HTR-8/SVneo (cell line): ENCODE measurements at regions not wholly inside any gene's neighbourhood (a gene's known extent, or its start where the extent isn't known, plus 50 kb on each side); places are given as distances from the start of the nearest gene placed in this dataset.

ENCODE experiments used
- DNase-seq: peaks from one replicate; pipeline ENCODE4 v3.0.0; 2011; ENCODE audit warnings: low spot score, mixed read lengths; ENCODE audit not compliant: insufficient read length
- FAIRE-seq: peaks from 2 replicates; lab custom pipeline; 2011; peaks lifted over from hg19 to GRCh38; lab: Jason Lieb, UNC

- FAIRE-seq: no peak
These were observed 127.6 kb downstream of the TDRD15 start for GRCh38 chr2:21251216-21251980.

DNA sequence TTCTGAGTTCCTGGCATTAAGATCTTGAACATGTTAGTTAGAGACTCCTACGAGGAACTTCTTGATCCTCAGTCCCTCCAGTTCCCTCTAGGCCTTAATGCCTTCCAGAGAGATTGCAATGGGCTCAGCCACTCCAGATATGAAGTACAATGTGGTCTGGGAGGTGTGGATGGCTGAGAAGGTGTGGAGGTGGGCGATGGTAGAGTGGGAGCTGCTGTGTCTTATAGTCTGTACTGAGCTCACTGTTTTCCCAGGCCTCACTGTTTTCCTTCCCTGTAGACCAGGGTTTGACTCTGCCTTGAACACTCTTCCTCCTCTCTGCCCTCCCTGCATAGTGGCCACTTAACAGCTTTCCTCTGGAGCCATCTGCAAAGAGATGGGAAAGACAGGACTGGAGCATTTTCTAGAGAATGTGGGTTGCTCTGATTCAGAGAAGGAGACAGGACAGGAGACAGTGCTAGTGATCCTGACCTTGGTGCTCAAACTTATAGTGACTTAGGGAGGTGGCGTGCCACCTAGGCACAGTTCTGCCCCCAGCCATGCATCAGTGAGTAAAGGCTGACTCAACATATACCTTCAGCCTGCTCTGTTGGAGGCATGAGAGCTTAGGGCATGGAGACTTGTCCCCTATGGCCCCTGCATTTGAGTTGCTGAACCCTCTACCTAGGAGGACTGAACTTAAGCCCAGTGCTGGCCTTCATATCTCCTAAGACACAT, 129.7 kb downstream of the TDRD15 start:
- no peak for FAIRE-seq
- DNase-seq: no peak

More at GRCh38 chr2:21251216-21251980, 127.6 kb downstream of the TDRD15 start:
- DNase-seq: no peak

- FAIRE-seq (no peak), DNase-seq (no peak)
These were observed 130.6 kb downstream of the TDRD15 start for GRCh38 chr2:21254170-21254965.

DNA sequence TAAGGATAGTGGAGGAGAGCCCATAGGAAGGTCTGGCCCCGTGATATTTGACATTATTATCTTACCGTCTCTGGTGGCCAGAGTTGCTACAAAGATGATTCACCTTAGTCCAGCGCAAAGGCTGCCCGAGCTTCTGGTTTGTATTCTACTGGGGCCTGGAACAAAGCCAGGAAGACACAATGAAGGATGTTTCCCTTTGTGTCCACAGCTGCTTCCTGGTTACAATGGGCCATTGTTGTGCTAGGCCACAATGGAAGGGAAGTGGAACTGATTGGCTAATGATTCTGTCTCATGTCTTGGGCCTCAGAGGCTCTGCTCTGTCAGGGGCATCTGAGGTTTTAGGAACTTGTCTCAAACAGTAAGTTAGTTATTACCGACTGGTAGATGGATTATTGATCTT, 132.2 kb downstream of the TDRD15 start:
- FAIRE-seq (peak; percentile 13), DNase-seq (no peak)

DNA sequence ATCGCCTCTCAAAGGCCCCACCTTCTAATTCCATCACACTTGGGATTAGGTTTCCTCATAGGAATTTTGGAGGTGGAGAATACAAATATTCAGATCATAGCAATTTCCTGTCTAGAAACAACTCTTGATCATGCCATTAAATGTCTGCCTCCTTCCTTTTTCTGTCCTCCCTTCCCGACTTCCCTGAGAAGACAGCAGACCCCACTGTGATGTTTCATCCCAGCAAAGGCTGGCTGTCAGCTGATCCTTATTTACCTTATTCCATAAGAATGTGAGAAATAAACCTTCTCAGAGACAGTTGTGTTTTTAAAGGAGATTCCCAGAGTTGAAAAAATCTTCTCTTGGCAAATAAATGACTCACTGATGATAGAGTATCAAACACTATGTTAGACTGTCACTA, 133.9 kb downstream of the TDRD15 start:
- FAIRE-seq: no peak
- no peak for DNase-seq

DNA sequence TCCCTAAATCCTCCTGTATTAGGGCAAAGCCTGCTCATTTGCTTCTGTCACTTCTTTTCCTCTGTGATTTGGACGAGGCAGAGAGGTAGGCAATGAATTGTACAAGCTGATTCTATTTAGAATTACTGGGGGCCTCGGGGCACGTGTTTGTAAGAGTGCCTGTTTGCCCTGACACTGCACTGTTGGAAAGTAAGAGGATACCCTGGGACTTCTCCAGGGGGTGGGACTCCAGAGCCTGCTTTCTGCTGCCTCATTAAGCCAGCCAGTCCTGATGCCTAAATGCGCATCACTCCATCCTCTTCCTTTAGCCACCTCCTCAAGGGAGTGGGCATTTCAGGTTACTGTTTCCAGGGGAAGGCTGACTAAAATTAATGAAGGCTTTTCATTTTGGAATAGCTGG, 134.3 kb downstream of the TDRD15 start:
- no peak for FAIRE-seq

DNA sequence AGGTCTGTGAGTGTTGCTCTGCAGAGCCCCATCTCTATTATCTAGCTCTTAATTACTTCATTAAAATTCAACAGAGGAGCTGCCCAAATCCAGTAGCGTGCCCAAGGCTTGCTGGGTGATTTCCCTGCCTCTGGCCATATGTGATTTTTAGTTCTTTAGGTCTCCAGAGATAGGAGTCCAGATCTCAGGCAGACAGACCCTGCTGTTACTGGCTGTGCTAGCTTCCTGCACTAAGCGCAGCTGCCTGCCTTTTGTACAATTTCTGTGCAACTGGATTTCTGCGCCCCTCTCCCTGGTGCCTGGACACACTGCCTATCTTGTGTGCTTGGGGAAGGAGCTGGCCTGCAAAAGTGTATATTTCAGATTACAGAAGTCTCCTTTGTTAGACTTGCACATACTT, 136.5 kb downstream of the TDRD15 start:
- DNase-seq (no peak), FAIRE-seq (peak; percentile 9)

More for the DNA sequence above, 134.3 kb downstream of the TDRD15 start:
- no peak for DNase-seq

- no peak for DNase-seq
- no peak for FAIRE-seq
These were observed 137.8 kb downstream of the TDRD15 start for GRCh38 chr2:21261591-21261990.

DNA sequence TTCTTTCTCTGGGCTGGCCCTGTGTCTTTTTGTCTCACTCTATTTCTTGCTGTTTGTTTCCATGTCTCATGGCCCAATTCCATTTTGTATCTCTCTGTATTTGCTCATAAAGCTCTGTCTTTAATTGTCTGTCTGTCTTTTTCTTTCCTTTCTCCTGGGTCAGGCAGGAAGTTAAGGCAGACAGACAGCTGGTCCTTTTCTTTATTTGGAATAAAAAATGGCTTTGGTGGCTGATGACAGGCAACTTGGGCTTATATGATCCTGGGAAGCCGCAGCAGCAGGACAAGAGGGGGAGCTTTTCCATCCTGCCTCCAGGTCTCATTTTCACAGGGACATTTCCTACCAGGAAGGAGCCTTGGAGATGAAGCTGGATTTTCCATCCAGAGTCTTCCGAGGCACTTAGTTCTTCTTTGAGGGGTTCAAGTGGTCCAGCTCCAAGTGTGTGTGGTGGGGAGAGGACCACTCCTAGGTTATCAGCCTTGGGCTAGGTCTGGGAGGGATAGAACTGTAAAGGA, 138.7 kb downstream of the TDRD15 start:
- FAIRE-seq (no peak), DNase-seq (no peak)

DNA sequence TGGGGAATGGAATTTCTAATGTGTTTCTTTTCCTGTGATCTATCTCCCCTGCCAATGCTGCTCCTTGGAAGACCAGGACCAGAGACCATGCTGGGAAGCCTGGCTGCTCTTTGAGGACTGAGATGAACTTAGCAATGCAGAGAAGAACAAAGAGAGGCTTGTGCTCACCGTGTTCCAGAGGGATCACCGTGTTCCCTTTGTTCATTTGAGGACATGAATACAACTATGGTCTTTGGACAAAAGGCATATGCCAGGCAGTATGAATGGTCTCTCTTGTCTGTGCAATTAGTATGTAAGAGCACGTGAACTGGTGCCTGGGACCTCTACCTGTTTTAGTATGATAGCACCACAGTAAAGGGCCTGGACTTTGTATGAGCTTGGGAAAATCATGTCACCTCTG, 139.9 kb downstream of the TDRD15 start:
- DNase-seq (no peak), FAIRE-seq (no peak)

GRCh38 chr2:21265752-21266151, 142.0 kb downstream of the TDRD15 start:
- no peak for DNase-seq
- FAIRE-seq: no peak

GRCh38 chr2:21267232-21267835, 143.6 kb downstream of the TDRD15 start:
- FAIRE-seq (no peak), DNase-seq (no peak)

DNA sequence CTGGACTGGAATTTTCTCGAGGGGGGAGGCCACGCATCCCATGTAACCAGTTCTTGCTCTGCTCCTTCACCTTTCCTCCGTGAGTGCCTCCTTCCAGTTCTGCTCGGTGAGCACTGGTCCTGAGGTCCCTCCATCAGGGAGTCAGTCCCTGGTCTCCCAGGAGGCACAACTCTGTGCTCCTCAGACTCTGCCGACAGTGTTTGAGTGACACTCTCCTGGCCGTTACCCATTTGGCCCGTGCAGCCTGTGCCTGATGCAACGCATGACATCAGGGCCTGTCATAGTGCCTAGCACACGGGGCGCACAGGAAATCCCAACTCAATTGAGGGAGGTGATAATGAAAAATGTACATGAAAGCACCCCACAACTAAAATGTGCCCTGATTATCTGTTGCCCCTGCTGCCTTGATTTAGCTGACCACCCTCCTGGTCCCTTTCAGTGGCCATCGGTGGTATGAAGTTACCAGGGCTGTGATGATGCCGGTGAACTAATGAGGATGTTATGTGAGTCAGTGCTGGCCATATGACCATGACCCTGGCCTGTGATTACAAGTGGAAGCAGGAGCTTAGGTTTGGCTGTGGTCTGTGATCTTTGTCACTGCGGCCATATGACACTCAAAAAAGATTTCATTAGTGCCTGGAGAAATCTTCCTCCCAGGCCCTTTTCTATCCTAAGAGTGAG, 144.6 kb downstream of the TDRD15 start:
- no peak for DNase-seq
- no peak for FAIRE-seq

DNA sequence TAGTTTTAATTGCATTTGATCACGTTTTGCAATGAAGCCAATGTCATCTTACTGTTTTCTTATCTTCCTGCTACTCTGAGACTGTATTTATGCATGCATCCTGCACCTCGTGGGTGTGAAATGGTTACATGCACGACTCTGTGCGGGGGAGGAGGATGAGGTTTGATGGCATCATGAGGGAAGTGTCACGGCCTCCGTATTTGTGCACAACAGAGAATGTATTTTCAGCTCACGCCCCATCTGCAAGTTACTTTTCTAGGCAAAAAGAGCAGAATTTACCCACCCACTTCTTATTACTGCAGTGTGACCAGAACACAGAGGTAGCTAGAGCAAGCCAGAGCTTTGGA, 145.1 kb downstream of the TDRD15 start:
- FAIRE-seq (no peak), DNase-seq (no peak)

DNA sequence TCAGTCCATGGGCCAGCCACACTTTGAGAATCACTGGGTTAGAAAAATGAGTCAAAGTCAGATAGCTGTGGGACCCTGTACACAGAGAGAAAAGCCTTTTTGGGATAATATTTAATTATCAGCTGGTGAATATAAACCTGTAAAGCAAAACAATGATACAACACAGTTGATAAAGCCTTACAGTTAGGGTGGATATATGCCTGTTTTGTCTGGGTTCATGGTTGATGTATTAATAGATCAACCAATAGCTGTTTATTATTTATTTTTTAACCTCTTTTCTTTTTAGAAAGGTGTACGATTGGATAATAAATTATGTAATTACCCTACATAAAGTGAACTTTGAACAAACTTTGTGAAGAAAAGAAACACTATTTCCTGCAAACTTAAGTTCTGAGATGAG, 145.6 kb downstream of the TDRD15 start:
- no peak for DNase-seq
- no peak for FAIRE-seq

DNA sequence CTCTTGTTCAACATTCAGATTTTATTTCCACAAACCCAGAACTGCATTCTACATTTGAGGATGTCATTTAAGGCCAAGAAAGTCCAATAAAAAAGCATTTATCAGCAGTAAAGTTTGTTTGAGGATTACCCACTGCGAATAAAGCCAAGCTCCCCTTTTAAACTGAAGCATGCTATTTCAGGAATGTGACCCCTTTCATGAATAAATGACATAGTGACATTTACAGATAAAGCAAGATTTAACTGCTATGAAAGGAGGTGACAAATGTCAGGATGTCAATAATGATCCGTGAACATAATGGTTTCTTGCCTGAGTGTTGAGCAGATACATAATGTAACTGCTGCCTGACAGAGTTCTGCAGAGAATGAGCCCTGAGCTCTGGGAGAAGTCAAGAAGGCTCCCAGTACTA, 146.3 kb downstream of the TDRD15 start:
- FAIRE-seq: no peak

GRCh38 chr2:21270708-21271122, 146.9 kb downstream of the TDRD15 start:
- no peak for FAIRE-seq
- no peak for DNase-seq

More for the DNA sequence above, 146.3 kb downstream of the TDRD15 start:
- no peak for DNase-seq

DNA sequence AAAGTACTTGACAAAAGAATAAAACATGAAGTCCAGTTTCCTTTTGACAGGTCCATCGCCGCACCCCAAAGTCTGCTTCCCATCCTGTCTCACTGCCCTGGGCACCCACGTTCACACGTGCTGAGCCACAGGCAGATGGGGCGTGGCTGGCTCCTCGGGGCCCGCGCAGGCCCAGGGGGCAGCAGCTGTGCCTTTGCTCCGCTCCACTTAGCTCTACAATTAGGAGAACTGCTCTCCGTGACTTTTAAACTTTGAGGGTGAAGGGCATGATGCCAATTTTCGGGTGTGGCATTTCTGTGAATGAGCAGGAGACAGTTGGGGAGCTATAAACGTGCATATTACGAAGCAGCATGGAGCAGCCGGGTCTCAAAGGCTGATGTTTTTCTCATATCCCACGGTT, 152.4 kb downstream of the TDRD15 start:
- FAIRE-seq: no peak
- no peak for DNase-seq

- FAIRE-seq: no peak
- DNase-seq: no peak
These were observed 153.6 kb downstream of the TDRD15 start for GRCh38 chr2:21277068-21278056.
